ENCODE measurements at regions not wholly inside any gene's neighbourhood (a gene's known extent, or its start where the extent isn't known, plus 50 kb on each side); places are given as distances from the start of the nearest gene placed in this dataset.

DNA sequence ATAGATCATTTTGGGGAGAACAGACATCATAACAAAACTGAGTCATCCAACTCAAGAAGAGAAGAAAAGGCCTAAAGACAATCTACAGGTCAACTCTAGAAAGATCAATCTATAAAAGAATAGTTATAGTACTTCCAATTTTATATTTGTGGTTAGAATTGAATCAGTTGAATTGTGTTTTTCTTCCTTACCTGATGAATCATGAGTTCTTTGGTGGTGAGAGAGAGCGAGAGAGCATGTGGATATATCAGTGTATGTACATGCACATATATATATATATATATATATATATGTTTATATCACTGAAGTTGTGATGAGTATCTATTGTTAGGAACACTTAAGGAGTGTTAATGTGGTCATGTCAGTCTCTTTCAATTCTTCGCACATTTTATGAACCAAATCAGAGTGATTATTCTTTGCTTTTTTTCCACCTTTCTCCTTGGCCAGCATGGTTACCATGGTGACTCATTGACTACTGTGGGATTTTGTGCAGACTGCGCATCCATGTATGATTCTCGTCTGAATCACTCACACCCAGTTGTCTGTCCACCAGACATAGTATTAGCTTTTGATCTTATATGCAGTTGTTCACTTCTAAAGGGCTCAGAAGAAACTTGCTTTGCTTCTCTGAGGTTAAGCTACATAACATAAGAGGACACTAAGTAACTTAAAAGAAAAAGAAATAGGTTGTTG, 90.4 kb upstream of the RAB40AL start:
- TF ChIP-seq, protein P1, sequence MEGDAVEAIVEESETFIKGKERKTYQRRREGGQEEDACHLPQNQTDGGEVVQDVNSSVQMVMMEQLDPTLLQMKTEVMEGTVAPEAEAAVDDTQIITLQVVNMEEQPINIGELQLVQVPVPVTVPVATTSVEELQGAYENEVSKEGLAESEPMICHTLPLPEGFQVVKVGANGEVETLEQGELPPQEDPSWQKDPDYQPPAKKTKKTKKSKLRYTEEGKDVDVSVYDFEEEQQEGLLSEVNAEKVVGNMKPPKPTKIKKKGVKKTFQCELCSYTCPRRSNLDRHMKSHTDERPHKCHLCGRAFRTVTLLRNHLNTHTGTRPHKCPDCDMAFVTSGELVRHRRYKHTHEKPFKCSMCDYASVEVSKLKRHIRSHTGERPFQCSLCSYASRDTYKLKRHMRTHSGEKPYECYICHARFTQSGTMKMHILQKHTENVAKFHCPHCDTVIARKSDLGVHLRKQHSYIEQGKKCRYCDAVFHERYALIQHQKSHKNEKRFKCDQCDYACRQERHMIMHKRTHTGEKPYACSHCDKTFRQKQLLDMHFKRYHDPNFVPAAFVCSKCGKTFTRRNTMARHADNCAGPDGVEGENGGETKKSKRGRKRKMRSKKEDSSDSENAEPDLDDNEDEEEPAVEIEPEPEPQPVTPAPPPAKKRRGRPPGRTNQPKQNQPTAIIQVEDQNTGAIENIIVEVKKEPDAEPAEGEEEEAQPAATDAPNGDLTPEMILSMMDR (conservative IDR thresholded peaks at IDR 0.05 in 1 of 2, IDR thresholded peaks at IDR 0.05 in 1 of 2; ENCODE audit: extremely low read depth in 1 of 2, insufficient read depth in 1 of 2, low read depth in 1 of 2, low read length in 2 of 2) = no peak
- no peak for TF ChIP-seq EZH2 (IDR thresholded peaks at IDR 0.05; ENCODE audit: borderline replicate concordance, low read length)
